Stomach (tissue), 4 donors: ENCODE measurements at regions not wholly inside any gene's neighbourhood (a gene's known extent, or its start where the extent isn't known, plus 50 kb on each side); places are given as distances from the start of the nearest gene placed in this dataset.

Experiments
- POLR2A ChIP-seq, 4 donors: fragments of 450-650 bp; IDR thresholded peaks; one replicate each; pipeline ENCODE4 v1.6.1; 2016; ENCODE audit warnings: antibody characterized with exemption in 4 of 4, control low read depth in 2 of 4, mild to moderate bottlenecking in 1 of 4, moderate library complexity in 1 of 4
- POLR2AphosphoS5 ChIP-seq, 3 donors: sonication (generic); formaldehyde crosslinking; IDR thresholded peaks; one replicate each; pipeline ENCODE4 v1.6.1; 2016; ENCODE audit warnings: antibody characterized with exemption in 3 of 3

GRCh38 chr4:84238247-84239090 is 260.6 kb downstream of the NKX6-1 start:
- TF ChIP-seq POLR2AphosphoS5 (IDR thresholded peaks at IDR 0.05) (no peak), POLR2A (IDR thresholded peaks at IDR 0.05) (no peak)
